T-cell (primary cell): ENCODE measurements at regions not wholly inside any gene's neighbourhood (a gene's known extent, or its start where the extent isn't known, plus 50 kb on each side); places are given as distances from the start of the nearest gene placed in this dataset.

Experiments
- ATAC-seq, 4 experiments: fragments of 200-7000 bp in 3 of 4; fragments of 150-1000 bp in 1 of 4; cut with Tn5 transposase; replicated peaks in 1 of 4; 1 replicate in 3 of 4; 2 replicates in 1 of 4; pipeline ENCODE4 v1.10.0; 2021; ENCODE audit warnings: moderate library complexity in 3 of 4, mild to moderate bottlenecking in 2 of 4, moderate number of reproducible peaks in 1 of 4
- CTCF ChIA-PET, 2 donors: fragments of 300-600 bp; sonication (Branson Sonifier 250); formaldehyde crosslinking; loops; one replicate each; lab custom pipeline; 2022; ENCODE audit warnings: antibody characterized with exemption in 2 of 2; lab: Charles Lee
- POLR2A ChIA-PET, 2 donors: fragments of 300-600 bp; sonication (Branson Sonifier 250); formaldehyde crosslinking; loops; one replicate each; lab custom pipeline; 2022; ENCODE audit warnings: antibody characterized with exemption in 2 of 2; lab: Charles Lee
- DNase-seq, 35 experiments: peaks; one replicate each; pipeline versions ENCODE4 v3.0.0 to v3.0.0-alpha.2; 2013 to 2023
- H3K27ac ChIP-seq: one replicate; pipeline ENCODE4 v1.5.1; 2013; ENCODE audit warnings: low read length
- H3K27me3 ChIP-seq, 2 experiments: replicated peaks in 1 of 2; 1 replicate in 1 of 2; 2 replicates in 1 of 2; pipeline versions ENCODE4 v1.6.1 to v1.7.0; 2013; ENCODE audit warnings: low read length in 1 of 2, mixed read lengths in 1 of 2; ENCODE audit not compliant: control insufficient read depth in 2 of 2, insufficient read depth in 2 of 2; ENCODE audit errors: extremely low read depth in 1 of 2
- H3K36me3 ChIP-seq, 2 donors: 1 replicate in 1 of 2; 2 replicates in 1 of 2; pipeline versions ENCODE4 v1.6.1 to v1.7.0; 2013; ENCODE audit warnings: low read length in 1 of 2; ENCODE audit not compliant: control insufficient read depth in 2 of 2, insufficient read depth in 1 of 2; ENCODE audit errors: extremely low read depth in 1 of 2
- H3K4me1 ChIP-seq, 2 experiments: 1 replicate in 1 of 2; 2 replicates in 1 of 2; pipeline versions ENCODE4 v1.6.1 to v1.7.0; 2013; ENCODE audit warnings: low read length in 2 of 2, mixed read lengths in 1 of 2; ENCODE audit not compliant: insufficient read depth in 2 of 2, control insufficient read depth in 1 of 2; ENCODE audit errors: extremely low read depth in 1 of 2
- H3K4me3 ChIP-seq, 2 donors: 1 replicate in 1 of 2; 2 replicates in 1 of 2; pipeline versions ENCODE4 v1.5.1 to v1.7.0; 2013; ENCODE audit warnings: mild to moderate bottlenecking in 2 of 2, low read length in 1 of 2, moderate library complexity in 1 of 2; ENCODE audit not compliant: control insufficient read depth in 1 of 2; ENCODE audit errors: extremely low read depth in 1 of 2
- H3K9me3 ChIP-seq: 2 replicates; pipeline ENCODE4 v1.7.0; 2013
- H3K27ac Mint-ChIP-seq, 2 donors: one replicate each; pipeline ENCODE4 v1.8.0; 2020 to 2021; ENCODE audit warnings: mild to moderate bottlenecking in 2 of 2, mixed read lengths in 2 of 2
- H3K27me3 Mint-ChIP-seq, 2 donors: one replicate each; pipeline ENCODE4 v1.8.0; 2021 to 2022; ENCODE audit warnings: mixed read lengths in 2 of 2
- H3K36me3 Mint-ChIP-seq: one replicate; pipeline ENCODE4 v1.8.0; 2021; ENCODE audit warnings: mixed read lengths
- H3K4me1 Mint-ChIP-seq, 3 donors: one replicate each; pipeline ENCODE4 v1.8.0; 2020 to 2022; ENCODE audit warnings: mixed read lengths in 3 of 3, mild to moderate bottlenecking in 1 of 3
- H3K4me3 Mint-ChIP-seq, 3 donors: one replicate each; pipeline ENCODE4 v1.8.0; 2020 to 2022; ENCODE audit warnings: mild to moderate bottlenecking in 3 of 3, mixed read lengths in 3 of 3, moderate library complexity in 3 of 3
- H3K9me3 Mint-ChIP-seq, 3 donors: one replicate each; pipeline ENCODE4 v1.8.0; 2020 to 2022; ENCODE audit warnings: mixed read lengths in 3 of 3
- WGBS: methylation state at CpG from one replicate; pipeline ENCODE4 v1.1.5; 2013; ENCODE audit warnings: missing lambda C conversion rate; ENCODE audit not compliant: insufficient coverage; 5-methylcytosine and 5-hydroxymethylcytosine counted together

DNA sequence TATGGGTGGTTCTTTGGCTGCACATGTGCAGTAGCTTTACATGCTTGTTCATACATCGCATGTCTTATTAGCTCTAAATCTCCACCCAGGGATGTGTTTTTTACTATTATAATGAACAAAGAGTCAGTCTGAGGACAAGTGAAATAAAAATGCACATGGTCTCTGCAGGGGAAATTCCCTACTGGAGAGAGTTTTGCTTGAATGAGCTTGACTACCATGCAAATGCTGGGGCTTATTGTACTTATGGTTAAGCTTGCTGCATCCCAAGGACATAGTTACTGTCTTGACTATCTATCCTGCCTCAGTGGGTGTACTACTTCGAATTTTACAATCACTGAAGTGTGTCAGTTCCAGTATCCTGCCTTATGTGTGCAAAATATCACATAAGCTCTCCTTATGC, 362.7 kb downstream of the TDRD15 start:
- ATAC-seq (no peak), DNase-seq (no peak)
- no peaks in the 10 kb centered on the region for H3K4me1 Mint-ChIP-seq
- Histone ChIP-seq H3K36me3 (no peaks in the 10 kb centered on the region), H3K4me1 (no peaks in the 10 kb centered on the region), H3K27ac (no peak overlapping the region), H3K27me3 (no peaks in the 10 kb centered on the region), H3K9me3 (no peaks in the 10 kb centered on the region), H3K4me3 (no peak overlapping the region)
- ChIA-PET POLR2A (no interaction called here), CTCF (no interaction called here)
- no peak overlapping the region for H3K27ac Mint-ChIP-seq
- H3K4me3 Mint-ChIP-seq: no peak overlapping the region
- no peaks in the 10 kb centered on the region for H3K27me3 Mint-ChIP-seq
- H3K9me3 Mint-ChIP-seq: peaks cover 7 to 19% (median 16%) of the 10 kb centered on the region in 3 donors
- no peaks in the 10 kb centered on the region for H3K36me3 Mint-ChIP-seq
- WGBS: 0% methylated on average over 1 of the region's 2 CpGs

DNA sequence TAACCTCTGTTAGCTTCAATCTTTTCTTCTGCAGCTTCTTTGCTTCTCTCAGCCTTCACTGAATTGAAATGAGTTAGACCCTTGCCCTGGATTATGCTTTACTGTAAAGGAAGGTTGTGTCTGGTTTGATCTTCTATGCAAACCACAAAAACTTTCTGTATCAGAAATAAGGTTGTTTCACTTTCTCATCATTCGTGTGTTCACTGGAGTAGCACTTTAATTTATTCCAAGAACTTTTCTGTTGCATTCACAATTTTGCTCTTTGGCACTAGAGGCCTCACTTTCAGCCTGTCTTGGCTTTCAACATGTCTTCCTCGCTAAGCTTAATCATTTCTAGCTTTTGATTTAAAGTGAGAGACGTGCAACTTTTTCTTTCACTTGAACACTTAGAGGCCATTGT, 365.3 kb downstream of the TDRD15 start:
- no peaks in the 10 kb centered on the region for H3K36me3 Mint-ChIP-seq
- ChIA-PET CTCF (no interaction called here), POLR2A (no interaction called here)
- ATAC-seq: no peak
- DNase-seq: no peak
- no peak overlapping the region for H3K27ac ChIP-seq
- peaks cover 5 to 19% (median 19%) of the 10 kb centered on the region in 3 donors for H3K9me3 Mint-ChIP-seq
- no peaks in the 10 kb centered on the region for H3K36me3 ChIP-seq
- no peaks in the 10 kb centered on the region for H3K9me3 ChIP-seq
- H3K27me3 ChIP-seq: no peaks in the 10 kb centered on the region
- WGBS: no CpG with 5 or more reads among the region's 3 CpGs
- H3K27me3 Mint-ChIP-seq: no peaks in the 10 kb centered on the region
- no peaks in the 10 kb centered on the region for H3K4me1 Mint-ChIP-seq
- no peak overlapping the region for H3K4me3 Mint-ChIP-seq
- no peak overlapping the region for H3K4me3 ChIP-seq
- no peak overlapping the region for H3K27ac Mint-ChIP-seq
- H3K4me1 ChIP-seq: no peaks in the 10 kb centered on the region

DNA sequence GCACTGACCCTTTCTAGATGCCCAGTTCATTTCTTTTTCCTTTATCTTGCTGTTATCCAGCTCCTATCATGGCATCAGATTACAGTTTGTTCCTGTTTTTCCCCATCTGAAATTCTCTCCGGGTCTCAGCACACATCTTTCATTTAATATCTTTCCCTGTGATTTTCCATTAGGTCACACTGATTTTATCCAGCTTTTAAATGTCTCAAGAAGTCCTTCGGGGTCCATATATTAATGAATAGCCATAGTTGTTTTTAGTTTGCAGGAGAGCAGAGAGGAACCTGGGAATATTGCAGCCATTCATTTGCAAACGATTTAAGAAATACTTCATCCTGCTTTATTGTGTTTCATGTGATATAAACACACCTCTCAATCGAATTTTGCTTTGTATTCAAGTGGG, 374.2 kb downstream of the TDRD15 start:
- H3K9me3 ChIP-seq: peaks cover 2% of the 10 kb centered on the region
- no peak overlapping the region for H3K27ac ChIP-seq
- no peaks in the 10 kb centered on the region for H3K4me1 ChIP-seq
- ATAC-seq (no peak), DNase-seq (no peak)
- Mint-ChIP-seq H3K27ac (no peak overlapping the region), H3K27me3 (no peaks in the 10 kb centered on the region), H3K9me3 (peaks cover 7 to 26% (median 11%) of the 10 kb centered on the region in 3 donors), H3K4me3 (no peak overlapping the region), H3K36me3 (no peaks in the 10 kb centered on the region), H3K4me1 (no peaks in the 10 kb centered on the region)
- WGBS: 0% methylated on average over 1 of the region's 4 CpGs
- no peaks in the 10 kb centered on the region for H3K36me3 ChIP-seq
- no peaks in the 10 kb centered on the region for H3K27me3 ChIP-seq
- ChIA-PET CTCF (no interaction called here), POLR2A (no interaction called here)
- no peak overlapping the region for H3K4me3 ChIP-seq

DNA sequence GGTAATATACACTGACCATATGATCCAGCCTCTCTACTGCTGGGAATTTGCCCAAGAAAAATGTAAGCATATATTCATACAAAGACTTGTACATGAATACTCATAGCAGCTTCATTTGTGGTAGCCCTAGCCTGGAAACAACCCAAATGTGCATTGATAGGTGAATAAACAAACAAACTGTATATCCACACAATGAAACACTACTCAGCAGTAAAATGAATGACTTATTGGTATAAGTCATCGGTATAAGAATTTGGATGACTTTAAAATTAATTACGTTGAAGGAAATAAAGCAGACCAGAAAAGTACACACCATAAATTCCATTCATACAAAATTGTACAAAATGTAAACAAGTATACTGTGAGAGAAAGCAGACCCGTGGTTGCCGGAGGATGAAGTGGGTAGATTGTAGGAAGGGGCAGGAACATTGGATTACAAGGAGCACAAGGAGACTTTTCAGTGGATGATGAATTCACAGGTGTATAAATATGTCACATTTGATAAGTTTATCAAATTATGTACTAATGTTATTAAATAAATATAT, 376.7 kb downstream of the TDRD15 start:
- POLR2A ChIA-PET: no interaction called here

DNA sequence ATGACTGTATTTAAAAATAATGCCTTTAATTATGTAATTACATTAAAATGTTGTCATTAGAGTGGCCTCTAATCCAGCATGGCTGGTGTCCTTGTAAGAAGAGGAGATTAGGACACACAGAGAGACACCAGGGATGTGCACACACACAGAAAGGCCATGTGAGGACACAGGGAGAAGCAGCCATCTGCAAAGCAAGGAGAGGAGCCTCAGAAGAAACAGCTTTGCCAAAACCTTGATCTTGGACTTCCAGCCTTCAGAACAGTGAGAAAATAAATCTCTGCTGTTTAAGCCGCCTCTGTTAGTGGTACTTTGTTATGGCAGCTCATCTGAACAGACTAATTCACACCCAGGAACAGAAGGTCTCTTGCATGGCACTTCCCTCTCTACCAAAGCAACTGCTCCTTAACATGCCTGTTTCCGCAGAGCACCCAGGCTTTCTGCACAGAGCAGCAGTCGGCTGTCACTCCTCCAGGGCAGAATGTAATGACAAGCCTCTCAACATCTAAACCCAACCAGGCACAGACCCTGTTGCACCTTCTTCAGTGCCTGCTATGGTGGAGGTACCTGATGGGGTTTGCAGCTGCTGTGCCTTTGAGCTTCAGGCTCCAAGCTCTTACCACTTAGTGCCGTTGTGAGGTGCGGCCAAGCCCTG, 377.7 kb downstream of the TDRD15 start:
- no peak for ATAC-seq
- Histone ChIP-seq H3K36me3 (no peaks in the 10 kb centered on the region), H3K4me3 (no peak overlapping the region), H3K27me3 (no peaks in the 10 kb centered on the region), H3K27ac (no peak overlapping the region), H3K9me3 (peaks cover 2% of the 10 kb centered on the region), H3K4me1 (no peaks in the 10 kb centered on the region)
- H3K27ac Mint-ChIP-seq: no peak overlapping the region
- POLR2A ChIA-PET: no interaction called here
- no peaks in the 10 kb centered on the region for H3K4me1 Mint-ChIP-seq
- peaks cover 18 to 24% (median 19%) of the 10 kb centered on the region in 3 donors for H3K9me3 Mint-ChIP-seq
- no peaks in the 10 kb centered on the region for H3K36me3 Mint-ChIP-seq
- 75% methylated on average over 1 of the region's 5 CpGs for WGBS
- no peak overlapping the region for H3K4me3 Mint-ChIP-seq
- CTCF ChIA-PET: interaction anchor here in 1 of 2 donors (0.7 kb wide), 1 partner anchor 236 kb away, joined by 4 read pairs; no protein-coding TSS in a partner anchor
- DNase-seq: no peak
- no peaks in the 10 kb centered on the region for H3K27me3 Mint-ChIP-seq

More for the DNA sequence above, 376.7 kb downstream of the TDRD15 start:
- Histone ChIP-seq H3K4me1 (no peaks in the 10 kb centered on the region), H3K9me3 (peaks cover 2% of the 10 kb centered on the region), H3K36me3 (no peaks in the 10 kb centered on the region), H3K27ac (no peak overlapping the region), H3K4me3 (no peak overlapping the region), H3K27me3 (no peaks in the 10 kb centered on the region)
- H3K27me3 Mint-ChIP-seq: no peaks in the 10 kb centered on the region
- ATAC-seq: no peak
- H3K27ac Mint-ChIP-seq: no peak overlapping the region
- no peaks in the 10 kb centered on the region for H3K4me1 Mint-ChIP-seq
- no peak overlapping the region for H3K4me3 Mint-ChIP-seq
- no peaks in the 10 kb centered on the region for H3K36me3 Mint-ChIP-seq
- no peak for DNase-seq
- H3K9me3 Mint-ChIP-seq: peaks cover 13 to 29% (median 15%) of the 10 kb centered on the region in 3 donors
- WGBS: no CpG with 5 or more reads among the region's 4 CpGs
- CTCF ChIA-PET: no interaction called here

GRCh38 chr2:21515903-21516302, 392.1 kb downstream of the TDRD15 start:
- ChIA-PET CTCF (no interaction called here), POLR2A (no interaction called here)
- Histone ChIP-seq H3K9me3 (no peaks in the 10 kb centered on the region), H3K36me3 (no peaks in the 10 kb centered on the region), H3K27ac (no peak overlapping the region), H3K4me1 (no peaks in the 10 kb centered on the region), H3K4me3 (no peak overlapping the region), H3K27me3 (no peaks in the 10 kb centered on the region)
- no peak for DNase-seq
- no peak overlapping the region for H3K27ac Mint-ChIP-seq
- no peaks in the 10 kb centered on the region for H3K4me1 Mint-ChIP-seq
- no peak for ATAC-seq
- no peak overlapping the region for H3K4me3 Mint-ChIP-seq
- peaks cover 6 to 9% (median 9%) of the 10 kb centered on the region in 3 donors for H3K9me3 Mint-ChIP-seq
- no peaks in the 10 kb centered on the region for H3K27me3 Mint-ChIP-seq
- no CpG with 5 or more reads among the region's 1 CpG for whole genome bisulfite sequencing
- H3K36me3 Mint-ChIP-seq: no peaks in the 10 kb centered on the region
